RWPE2 (cell line): ENCODE measurements at regions not wholly inside any gene's neighbourhood (a gene's known extent, or its start where the extent isn't known, plus 50 kb on each side); places are given as distances from the start of the nearest gene placed in this dataset.

Experiments used
- ATAC-seq: fragments of 200-7000 bp; cut with Tn5 transposase; 3 replicates; pipeline ENCODE4 v1.9.1; 2021; ENCODE audit warnings: low read depth
- DNase-seq: peaks from one replicate; pipeline ENCODE4 v3.0.0-alpha.2; 2020; ENCODE audit warnings: low spot score
- H3K27ac ChIP-seq: fragments of 450-650 bp; 2 replicates; pipeline ENCODE4 v1.5.1; 2017; ENCODE audit warnings: mild to moderate bottlenecking; ENCODE audit not compliant: poor library complexity, severe bottlenecking
- H3K27me3 ChIP-seq: fragments of 250-450 bp; sonication (Bioruptor Pico); 2 replicates; pipeline ENCODE4 v1.5.1; 2021; ENCODE audit warnings: mild to moderate bottlenecking, moderate library complexity; ENCODE audit not compliant: insufficient read depth, poor library complexity, severe bottlenecking
- H3K36me3 ChIP-seq: fragments of 250-450 bp; sonication (Bioruptor Pico); 2 replicates; pipeline ENCODE4 v1.5.1; 2020; ENCODE audit warnings: low read depth, mild to moderate bottlenecking, moderate library complexity
- H3K4me1 ChIP-seq: fragments of 250-450 bp; sonication (Bioruptor Pico); 2 replicates; pipeline ENCODE4 v1.5.1; 2021; ENCODE audit warnings: mild to moderate bottlenecking, moderate library complexity; ENCODE audit not compliant: insufficient read depth, poor library complexity, severe bottlenecking
- H3K4me3 ChIP-seq: fragments of 250-450 bp; sonication (Bioruptor Pico); 2 replicates; pipeline ENCODE4 v1.5.1; 2021; ENCODE audit warnings: mild to moderate bottlenecking, moderate library complexity; ENCODE audit not compliant: severe bottlenecking
- H3K9me3 ChIP-seq: fragments of 250-450 bp; sonication (Bioruptor Pico); 2 replicates; pipeline ENCODE4 v1.5.1; 2021; ENCODE audit warnings: mild to moderate bottlenecking, moderate library complexity; ENCODE audit not compliant: severe bottlenecking
- CTCF ChIP-seq: fragments of 450-650 bp; IDR thresholded peaks from one replicate; pipeline ENCODE4 v1.5.1; 2017; ENCODE audit warnings: mild to moderate bottlenecking, moderate library complexity; ENCODE audit not compliant: poor library complexity, severe bottlenecking

- H3K27me3 ChIP-seq, result no peaks in the 10 kb centered on the region
- H3K27ac ChIP-seq, result no peak overlapping the region
- no peak for TF ChIP-seq CTCF
- no peaks in the 10 kb centered on the region for H3K4me1 ChIP-seq
- no peak overlapping the region for H3K4me3 ChIP-seq
- ATAC-seq (no peak), DNase-seq (no peak)
- no peaks in the 10 kb centered on the region for H3K9me3 ChIP-seq
- H3K36me3 ChIP-seq, result no peaks in the 10 kb centered on the region
Measured at GRCh38 chr13:63090524-63090923, 1674.9 kb upstream of the PCDH20 start.

- H3K4me1 ChIP-seq, result no peaks in the 10 kb centered on the region
- DNase-seq, result no peak
- no peaks in the 10 kb centered on the region for H3K27me3 ChIP-seq
- no peak overlapping the region for H3K27ac ChIP-seq
- ATAC-seq, result no peak
- H3K36me3 ChIP-seq, result no peaks in the 10 kb centered on the region
- no peak for TF ChIP-seq CTCF
- no peaks in the 10 kb centered on the region for H3K9me3 ChIP-seq
- no peak overlapping the region for H3K4me3 ChIP-seq
Measured at GRCh38 chr13:63088226-63088625, 1672.6 kb upstream of the PCDH20 start.

- no peak for DNase-seq
- H3K27ac ChIP-seq, result no peak overlapping the region
- no peak for ATAC-seq
- no peaks in the 10 kb centered on the region for H3K9me3 ChIP-seq
- H3K36me3 ChIP-seq, result no peaks in the 10 kb centered on the region
- no peaks in the 10 kb centered on the region for H3K27me3 ChIP-seq
- no peak overlapping the region for H3K4me3 ChIP-seq
- no peak for TF ChIP-seq CTCF
- no peaks in the 10 kb centered on the region for H3K4me1 ChIP-seq
Measured at GRCh38 chr13:63086286-63086685, 1670.6 kb upstream of the PCDH20 start.

GRCh38 chr13:63085851-63086250, 1670.2 kb upstream of the PCDH20 start:
- H3K4me1 ChIP-seq, result no peaks in the 10 kb centered on the region
- ATAC-seq, result no peak

More at GRCh38 chr13:63085851-63086250, 1670.2 kb upstream of the PCDH20 start:
- no peak for DNase-seq
- H3K27ac ChIP-seq, result no peak overlapping the region
- H3K36me3 ChIP-seq, result no peaks in the 10 kb centered on the region
- H3K27me3 ChIP-seq, result no peaks in the 10 kb centered on the region
- no peaks in the 10 kb centered on the region for H3K9me3 ChIP-seq
- no peak for TF ChIP-seq CTCF
- no peak overlapping the region for H3K4me3 ChIP-seq
